DMS 273 (cell line): ENCODE measurements at regions not wholly inside any gene's neighbourhood (a gene's known extent, or its start where the extent isn't known, plus 50 kb on each side); places are given as distances from the start of the nearest gene placed in this dataset.
"Not testable (repeated sequence)": the region's sequence is repeated elsewhere in the genome, so short reads cannot be mapped to it uniquely, and the experiment has no call there.

Source experiments
- DNase-seq: peaks from one replicate; lab custom pipeline; 2025; ENCODE audit not compliant: unreplicated experiment; lab: John Stamatoyannopoulos, UW

DNA sequence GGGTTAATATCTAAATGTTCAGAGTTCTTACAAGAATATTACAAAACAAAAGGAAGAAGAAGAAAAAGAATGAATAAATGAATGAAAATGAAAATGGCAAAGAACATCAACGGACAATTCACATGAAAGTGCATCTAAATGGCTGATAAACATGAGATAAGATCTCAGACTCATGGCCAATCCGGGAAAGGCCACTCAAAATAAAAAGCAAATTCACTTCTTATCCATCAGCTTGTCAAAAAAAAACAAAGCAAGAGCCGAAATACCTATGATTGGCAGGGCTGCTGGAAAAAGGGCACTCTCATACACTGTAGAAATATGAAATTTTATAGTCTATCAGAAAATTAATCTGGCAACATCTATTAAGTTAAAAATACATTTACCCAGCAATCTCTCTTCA lies 103.6 kb upstream of the EDEM3 start:
- no peak for DNase-seq

- peak; percentile 61 for DNase-seq
Measured at GRCh38 chr1:184854496-184855140, 100.0 kb upstream of the EDEM3 start.

DNA sequence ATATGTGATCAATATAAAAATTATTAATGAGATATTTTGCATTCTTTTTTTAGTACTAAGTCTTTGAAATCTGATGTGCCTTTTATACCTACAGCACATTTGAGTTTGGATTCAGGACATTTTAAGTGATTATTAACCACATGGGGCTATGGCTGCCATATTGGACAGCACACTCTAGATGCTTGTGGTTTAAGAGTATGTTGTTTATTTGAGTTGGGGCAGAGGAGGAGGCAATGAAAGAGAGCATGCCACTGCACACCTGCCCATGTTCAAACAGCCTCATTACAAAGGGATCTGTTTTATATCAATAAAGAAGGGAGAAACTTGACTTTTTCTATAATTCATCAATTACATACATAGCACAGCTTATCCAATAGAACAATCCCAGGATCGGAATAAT lies 99.4 kb upstream of the EDEM3 start:
- DNase-seq: peak; percentile 15

GRCh38 chr1:184851822-184852746 lies 97.4 kb upstream of the EDEM3 start:
- DNase-seq: no peak

DNA sequence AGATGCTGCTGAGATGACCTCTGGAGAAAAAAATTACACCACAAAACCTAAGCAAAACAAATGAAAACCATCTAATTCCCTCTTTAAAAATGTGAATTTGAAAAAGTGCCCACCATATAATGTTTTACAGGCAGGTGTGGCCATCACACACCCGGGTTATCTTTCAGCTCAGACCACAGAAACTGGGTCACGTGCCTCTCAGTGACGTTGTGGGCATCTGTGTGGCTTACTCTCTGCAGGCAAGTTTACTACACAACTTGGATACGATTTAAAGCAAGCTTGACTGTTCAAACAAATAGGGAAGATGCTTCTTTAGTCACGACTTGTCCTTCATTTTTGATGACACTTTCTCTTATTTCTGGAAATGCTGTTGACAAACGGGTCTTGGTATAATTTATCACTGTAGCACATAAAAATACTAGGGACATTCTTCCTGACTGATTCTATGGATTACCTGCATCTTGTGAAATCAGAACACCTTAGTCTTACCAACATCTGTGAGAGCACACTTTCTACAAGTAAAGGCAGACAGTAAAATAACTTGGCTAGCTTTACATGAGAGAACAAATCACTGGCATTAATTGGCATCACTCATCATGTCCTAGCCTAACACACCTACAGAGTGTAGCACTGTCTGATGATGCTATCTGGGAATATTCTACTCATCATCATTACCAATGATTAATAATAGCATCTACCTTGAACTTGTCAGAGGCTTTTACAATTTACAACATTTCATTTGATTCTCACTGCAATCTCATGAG lies 89.3 kb upstream of the EDEM3 start:
- no peak for DNase-seq

GRCh38 chr1:184840596-184840995 lies 85.9 kb upstream of the EDEM3 start:
- DNase-seq: no peak

DNA sequence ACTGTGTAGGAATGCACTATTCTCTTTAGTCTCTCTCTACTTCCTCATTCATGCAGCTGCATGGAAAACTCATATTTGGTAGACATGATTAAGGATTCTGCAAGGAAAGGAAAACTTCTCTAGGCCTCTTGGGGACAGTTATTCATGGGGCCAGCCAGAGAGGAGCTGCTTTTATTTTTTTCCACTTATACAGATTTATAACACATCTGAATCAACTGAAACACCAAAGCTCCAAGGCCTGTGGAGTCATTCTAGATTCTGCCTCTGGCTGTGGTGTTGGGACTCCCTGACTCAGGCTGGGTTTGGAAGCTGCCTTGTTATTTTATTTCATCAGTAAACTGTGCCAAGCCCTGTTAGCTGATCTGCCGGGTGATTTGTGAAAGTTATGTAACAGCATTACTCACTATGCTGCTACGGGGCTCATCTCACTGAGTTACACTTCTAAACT lies 83.9 kb upstream of the EDEM3 start:
- DNase-seq: peak; percentile 45

DNA sequence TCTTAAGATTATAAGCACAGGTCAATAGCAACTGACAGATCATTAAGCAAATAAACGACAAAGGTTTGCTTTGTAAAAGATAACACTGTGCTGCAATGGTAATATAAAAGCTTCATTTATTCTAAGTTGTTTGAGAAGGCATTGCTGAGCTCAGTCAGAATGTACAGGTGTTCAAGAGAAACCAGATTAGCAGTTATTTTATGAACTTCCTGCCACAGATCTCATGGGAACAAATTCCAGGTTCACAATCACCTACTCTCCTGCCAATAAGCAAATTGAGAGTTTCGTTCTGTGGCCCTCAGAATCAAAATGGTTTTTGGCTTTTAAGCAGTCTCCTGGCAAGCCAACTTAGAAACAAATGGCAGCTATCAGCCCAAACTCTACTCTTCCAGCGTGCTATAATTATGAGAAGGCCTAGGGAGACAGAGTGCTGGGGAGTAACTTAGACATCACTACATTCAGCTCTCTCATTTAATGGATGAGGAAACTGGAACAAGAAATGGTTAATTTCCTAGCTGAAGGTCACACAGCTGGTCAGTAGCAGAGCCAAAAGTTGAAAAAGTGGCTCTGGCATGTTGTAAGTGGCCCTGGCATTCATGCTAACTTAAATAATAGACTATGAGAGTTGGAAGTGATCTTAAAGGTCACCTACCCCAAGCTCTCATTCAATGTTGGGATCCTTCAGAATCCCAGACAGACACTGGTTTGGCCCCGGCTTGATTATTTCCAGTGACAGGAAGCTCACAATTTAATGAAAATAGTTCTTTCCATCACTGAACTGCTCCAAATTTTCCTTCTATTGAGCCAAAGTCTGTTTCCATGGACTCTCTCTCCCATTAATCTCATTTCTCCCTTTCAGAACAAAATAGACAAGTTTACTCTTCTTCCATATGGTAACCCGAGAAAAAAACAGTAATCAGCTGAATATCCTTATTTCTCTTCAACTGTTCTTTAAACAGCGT lies 82.6 kb upstream of the EDEM3 start:
- no peak for DNase-seq

- DNase-seq: no peak
Measured at GRCh38 chr1:184836141-184836540, 81.5 kb upstream of the EDEM3 start.

GRCh38 chr1:184833994-184834393 lies 79.3 kb upstream of the EDEM3 start:
- not testable (repeated sequence) for DNase-seq

GRCh38 chr1:184832517-184832916 lies 77.9 kb upstream of the EDEM3 start:
- no peak for DNase-seq

DNA sequence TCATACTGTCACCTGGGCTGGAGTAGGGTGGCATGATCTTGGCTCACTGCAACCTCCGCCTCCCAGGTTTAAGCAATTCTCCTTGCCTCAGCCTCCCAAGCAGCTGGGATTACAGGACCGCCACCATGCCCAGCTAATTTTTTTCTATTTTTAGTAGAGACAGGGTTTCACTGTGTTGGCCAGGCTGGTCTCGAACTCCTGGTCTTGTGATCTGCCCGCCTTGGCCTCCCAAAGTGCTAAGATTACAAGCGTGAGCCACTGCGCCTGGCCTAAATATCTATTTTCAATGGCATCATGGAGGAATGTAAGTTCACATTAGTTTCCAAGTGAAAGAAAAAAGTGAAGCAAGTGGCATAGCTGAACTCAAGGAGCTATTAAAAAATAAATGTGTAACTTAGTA lies 74.8 kb upstream of the EDEM3 start:
- DNase-seq: not testable (repeated sequence)

DNA sequence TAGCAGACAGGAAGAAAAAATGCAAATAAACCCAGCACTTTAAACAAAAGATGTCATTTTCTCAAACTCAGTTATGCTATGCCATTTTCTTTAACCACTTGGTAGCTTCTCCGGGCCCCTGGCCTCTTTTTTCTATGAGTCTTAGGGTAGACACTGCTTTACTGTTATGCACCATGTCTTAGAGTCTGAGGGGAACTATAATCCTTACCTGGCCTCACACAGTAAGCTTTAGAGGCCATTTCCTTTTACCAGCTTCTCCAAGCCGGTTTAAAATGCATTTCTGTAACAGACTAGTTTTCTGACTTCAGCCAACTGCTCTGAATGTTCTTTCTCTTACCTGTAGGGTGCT lies 73.7 kb upstream of the EDEM3 start:
- no peak for DNase-seq

GRCh38 chr1:184827600-184828368 lies 73.1 kb upstream of the EDEM3 start:
- no peak for DNase-seq

DNA sequence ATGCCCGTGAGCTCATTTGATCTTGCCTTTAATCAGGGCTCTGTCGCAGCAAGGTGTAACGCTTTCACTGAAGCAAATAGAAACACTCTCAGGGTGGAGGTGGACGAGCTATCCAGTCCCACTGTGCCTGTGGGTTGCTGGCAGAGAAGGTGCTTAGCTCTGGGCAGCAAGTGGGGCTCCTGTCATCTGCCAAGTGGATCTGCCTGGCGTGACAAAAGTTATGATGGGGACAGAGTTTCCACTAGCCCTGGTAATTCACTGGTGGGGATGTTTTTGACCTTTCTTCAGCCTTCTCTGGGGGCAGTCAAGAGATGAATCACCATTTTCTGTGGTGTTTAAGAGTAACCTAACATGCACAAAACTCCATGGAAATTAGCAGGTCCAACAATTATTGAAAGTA lies 71.3 kb upstream of the EDEM3 start:
- DNase-seq: no peak

DNA sequence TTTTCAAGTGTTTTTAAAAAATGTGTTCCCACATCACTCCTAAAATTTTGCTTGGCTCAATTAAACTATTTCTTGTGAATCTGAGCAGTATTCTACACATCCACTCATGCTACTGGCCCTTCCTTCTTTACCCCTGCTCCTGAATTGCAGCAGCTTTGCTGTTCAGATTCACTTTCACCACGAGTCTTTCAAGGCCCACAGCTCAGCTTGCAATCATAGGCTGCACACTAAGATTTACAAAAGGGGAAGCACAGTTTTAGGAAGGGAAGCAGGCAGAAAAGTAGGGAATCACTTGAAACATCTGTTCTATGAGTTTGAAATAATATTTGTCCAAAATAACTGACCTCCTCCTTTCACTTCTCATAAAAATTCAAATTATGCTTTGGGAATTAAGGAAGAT lies 70.9 kb upstream of the EDEM3 start:
- no peak for DNase-seq

DNA sequence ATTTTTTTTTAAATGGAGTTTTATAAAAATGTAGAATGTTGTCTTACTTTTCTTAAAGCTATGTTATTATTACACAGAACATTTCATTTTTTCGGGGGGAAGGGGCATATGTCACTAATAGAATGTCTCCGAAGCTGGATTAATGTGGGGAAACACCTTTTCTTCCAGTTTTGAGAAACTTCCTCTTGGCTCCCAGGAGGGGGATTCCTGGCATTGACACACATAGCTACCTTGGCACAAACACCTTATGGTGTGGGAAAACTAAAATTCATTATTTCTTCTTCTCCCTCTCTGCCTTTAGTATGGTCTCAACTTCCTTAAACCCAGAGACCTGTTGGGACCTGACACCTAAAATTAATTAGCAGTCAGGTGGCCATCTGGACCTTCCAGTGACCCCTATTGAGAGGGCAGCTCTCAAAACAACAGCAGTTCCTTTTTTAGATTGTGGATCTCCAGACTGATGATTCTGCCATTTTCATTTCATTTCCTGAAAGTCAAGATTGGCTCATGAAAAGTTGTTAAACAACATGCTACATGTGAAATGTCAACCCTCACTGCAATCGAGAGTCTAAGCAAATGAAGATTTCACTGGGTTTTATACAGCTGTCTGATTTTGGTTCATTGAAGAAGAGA lies 70.1 kb upstream of the EDEM3 start:
- DNase-seq: no peak

GRCh38 chr1:184823080-184823479 lies 68.4 kb upstream of the EDEM3 start:
- DNase-seq: no peak

DNA sequence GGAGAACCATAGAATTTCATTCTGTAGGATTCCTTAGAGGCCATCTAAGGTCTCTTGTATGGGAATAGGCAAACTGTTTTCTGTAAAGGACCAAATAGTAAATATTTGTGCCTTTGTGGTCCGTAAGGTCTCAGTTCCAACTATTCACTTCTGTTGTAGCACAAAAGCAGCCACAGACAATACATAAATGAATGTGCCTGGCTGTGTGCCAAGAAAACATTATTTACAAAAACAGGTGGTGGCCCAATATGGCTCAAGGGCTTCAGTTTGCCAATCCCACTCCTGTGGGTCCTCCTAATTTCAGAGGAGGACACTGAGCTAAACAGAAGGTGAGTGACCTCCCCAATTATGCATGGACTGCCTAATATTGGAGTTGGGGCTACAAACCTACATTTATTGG lies 67.6 kb upstream of the EDEM3 start:
- DNase-seq: peak; percentile 15
